Mucosa of gallbladder (tissue), 1 donor: ENCODE measurements at regions not wholly inside any gene's neighbourhood (a gene's known extent, or its start where the extent isn't known, plus 50 kb on each side); places are given as distances from the start of the nearest gene placed in this dataset.
"Not testable (repeated sequence)": the region's sequence is repeated elsewhere in the genome, so short reads cannot be mapped to it uniquely, and the experiment has no call there.

Source experiments
- DNase-seq: peaks from one replicate; pipeline ENCODE4 v3.0.0-alpha.2; 2020; ENCODE audit warnings: low spot score
- donor health status: DM: no; HTN: no; CAD: no.

DNA sequence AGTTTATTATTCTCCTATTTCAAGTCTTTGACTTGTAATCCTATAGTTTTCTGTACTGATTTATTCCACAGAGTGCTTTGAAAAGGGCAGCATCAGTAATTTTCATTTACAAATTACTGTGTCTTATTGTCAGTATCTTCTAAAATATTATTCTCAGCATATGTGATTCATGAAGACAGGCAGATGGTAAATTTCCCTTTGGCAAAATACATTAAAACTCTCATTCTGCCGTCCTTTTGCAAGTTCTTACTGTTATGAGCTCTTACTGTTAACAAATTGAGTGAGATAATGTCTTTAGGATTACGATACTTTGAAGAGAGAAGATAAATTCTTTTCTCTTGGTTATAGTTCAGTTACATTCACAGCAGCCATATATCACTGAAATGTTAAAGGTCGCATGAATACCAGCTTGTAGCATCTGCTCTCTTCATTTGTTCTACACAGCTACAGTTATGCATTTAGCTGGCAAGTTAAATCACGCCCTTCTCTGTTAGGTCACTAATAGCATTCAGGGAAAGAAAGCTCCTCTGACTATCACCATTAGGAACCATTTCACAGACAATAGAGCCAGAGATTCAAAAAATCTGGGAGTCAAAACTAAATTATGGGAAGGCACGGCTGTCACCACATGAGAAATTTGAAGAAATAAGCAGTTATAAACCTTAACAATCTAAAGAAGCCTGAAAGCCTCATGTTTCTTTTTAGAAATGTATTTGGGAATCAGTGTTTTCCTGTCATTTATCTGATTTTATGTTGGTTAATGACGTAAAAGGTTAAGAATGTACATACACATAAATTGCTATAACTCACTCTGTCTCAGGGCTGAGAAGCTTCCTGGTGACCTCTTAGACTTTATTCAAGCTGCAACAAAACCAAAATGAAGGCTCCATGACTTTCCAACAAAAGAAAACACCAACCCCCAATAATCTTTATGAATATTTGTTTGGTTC is 109.6 kb upstream of the SP4 start:
- no peak for DNase-seq

DNA sequence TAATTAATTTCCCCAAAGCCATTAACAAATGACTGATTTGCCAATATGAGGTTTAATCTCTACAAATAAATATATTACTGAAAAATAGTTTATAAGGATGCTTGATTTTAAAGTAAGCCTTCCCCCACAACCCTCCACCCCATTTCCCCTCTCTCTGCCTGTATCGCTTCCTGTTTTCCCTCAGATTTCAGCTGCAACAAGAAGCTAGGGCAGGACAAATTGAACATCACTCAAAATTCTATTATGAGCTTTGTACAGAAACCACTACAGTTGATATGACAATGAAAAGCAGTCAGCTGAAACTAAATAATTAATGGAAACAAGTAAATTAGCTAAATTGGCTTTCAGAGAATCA is 109.0 kb upstream of the SP4 start:
- no peak for DNase-seq

DNA sequence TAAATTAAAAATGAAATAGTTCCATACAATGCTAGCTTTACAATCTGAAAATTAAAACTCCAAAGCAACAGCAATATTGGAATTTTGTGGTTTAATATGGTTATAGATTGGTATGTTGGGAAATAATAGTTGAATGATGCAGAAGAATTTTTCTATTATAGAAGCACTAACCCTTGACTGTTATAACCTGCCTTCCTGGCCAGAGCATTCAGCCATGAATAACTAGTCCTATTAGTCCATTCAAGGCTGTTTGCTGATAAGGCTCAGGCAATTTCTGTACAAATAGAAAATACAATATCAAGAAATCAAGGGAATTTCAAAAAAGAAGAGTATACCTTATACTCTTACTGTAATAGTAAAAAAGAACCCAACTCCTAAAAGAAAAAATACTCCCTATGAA is 101.6 kb upstream of the SP4 start:
- no peak for DNase-seq

DNA sequence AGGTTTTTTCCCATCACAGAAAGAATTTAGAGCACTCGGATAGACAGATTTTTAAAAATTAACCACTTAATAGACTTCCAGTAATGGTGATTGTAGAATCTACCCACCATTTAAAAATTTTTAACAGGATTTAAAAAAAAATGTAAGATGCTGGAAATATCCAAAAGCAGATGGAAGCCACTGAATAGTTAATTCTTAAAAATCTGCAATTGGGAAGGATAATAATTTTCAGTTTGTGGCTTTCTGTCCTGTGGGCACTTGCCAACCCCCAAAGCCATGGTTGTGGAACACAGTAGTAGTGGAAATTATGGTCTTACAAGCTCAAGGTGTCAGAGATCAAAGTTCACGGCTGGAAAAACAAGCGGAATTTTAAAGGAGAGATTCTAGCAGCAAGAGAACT is 101.0 kb upstream of the SP4 start:
- DNase-seq: no peak

DNA sequence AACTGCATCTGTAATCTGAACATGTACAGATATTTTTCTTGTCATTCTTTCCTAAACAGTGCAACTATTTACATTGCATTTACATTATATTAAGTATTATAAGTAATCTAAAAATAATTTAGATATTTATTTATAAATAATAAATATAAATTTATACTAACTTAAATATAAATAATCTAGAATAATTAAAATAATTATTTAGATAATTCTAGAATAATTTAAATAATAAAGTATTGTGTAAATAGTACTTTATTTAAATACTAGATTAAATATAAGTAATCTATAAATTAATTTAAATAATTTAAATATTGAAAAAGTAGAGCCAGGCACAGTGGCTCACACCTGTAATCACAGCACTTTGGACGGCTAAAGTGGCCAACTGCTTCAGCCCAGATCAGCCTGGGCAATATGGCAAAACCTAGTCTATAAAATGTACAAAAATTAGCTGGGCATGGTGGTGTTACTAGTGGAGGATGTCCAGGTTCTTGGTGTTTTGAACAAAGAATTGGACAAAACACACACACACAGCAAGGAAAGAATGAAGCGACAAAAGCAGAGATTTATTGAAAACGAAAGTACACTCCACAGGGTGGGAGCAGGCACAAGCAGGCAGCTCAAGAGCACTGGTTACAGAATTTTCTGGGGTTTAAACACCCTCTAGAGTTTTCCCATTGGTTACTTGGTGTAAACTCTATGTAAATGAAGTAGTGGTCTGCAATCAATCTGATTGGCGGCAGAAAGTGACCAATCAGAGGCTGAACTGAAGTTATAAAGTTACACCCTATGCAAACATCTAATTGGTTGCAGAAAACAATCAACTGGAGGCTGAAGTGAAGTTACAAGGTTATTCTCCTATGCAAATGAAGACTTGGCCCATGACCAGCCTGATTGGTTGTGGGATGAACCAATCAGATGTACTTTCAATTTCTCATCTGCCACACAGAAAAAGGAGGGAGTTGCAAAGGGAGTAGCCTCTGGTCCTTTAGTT is 100.2 kb upstream of the SP4 start:
- no peak for DNase-seq

DNA sequence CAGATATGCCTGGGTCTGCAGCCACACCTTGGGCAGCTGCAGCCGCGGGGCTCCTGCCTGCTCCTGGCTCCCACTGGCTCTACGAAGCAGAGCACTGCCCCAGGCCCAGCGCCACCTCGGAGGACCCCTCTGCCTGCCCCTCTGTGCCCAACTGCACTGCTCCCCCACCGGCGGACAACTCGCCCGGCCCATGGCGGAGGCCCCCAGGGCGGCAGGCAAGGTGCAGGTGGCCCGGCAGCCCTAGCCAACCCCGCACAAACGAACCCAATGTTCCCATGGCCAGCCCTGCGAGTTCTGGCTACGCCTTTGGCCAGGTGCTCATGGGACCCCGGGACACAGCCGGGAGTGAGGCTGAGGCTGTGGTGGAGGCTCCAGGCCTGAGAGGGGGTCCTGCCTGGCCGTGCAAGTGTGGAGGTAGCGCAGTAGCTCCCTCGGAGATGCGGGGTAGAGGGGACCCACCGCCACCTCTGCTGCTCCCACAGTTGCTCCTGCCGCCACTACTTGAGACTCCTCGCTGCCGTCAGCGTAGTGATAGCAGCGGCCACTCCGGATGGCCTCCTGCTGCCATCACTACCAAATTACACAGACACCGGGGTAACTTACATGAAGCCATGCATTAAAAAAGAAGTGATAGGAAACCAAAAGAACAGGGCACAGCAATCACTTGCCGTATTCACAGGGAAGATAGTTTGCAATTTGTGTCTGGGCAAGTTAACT is 97.3 kb upstream of the SP4 start:
- no peak for DNase-seq

DNA sequence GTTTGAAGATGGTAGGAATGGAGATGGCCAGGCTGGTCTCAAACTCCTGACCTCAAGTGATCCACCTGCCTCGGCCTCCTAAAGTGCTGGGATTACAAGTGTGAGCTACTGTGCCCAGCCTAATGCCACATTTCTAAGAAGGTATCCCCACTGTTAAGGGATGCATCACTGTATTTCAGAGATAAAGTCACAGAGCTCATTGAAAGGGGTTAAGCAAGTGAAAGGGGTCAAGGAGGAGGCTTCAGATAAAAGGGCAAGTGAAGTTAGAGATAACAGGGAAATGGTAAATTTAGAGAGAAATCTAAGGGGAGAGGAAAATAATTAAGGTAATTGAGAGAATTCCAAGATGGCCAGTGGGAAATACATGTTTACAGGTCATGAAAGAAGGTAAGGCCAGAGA is 93.0 kb upstream of the SP4 start:
- no peak for DNase-seq

DNA sequence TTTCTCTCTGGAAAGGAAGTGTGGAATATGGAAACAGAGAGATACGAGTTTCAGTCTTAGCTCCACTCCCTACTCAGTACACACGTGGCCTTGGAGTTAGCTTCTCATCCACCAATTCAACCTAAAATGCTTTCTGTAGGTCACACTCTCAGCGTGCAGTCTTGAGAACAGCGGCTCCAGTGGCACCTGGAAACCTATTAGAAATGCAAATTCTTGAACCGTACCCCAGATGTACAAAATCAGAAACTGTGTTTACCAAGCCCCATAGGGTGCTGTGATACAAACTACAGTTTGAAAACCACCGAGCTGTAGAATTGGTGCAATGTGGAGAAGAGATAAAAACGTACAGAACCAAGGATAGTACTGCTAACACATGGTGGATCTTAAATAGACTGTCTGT is 91.1 kb upstream of the SP4 start:
- no peak for DNase-seq

DNA sequence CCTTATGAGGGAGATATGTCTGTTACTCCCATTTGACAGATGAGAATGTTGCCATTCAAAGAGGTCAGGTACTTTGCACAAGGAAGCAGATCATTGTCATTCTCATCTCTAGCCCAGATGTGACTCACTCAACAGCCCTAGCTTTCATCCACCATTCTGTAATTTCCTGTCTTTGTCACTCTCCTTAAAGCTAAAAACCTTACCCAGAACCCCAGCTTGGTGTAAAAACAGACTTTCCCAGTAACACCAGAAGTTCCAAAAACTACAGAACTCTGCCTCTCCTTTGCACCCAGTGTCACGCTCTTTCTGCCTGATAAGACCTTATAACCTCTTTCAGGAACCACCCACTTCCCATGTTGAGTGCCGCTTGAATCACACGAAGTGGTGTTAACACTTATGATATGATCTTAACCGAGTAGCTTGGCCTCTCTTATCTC is 89.1 kb upstream of the SP4 start:
- DNase-seq: no peak

DNA sequence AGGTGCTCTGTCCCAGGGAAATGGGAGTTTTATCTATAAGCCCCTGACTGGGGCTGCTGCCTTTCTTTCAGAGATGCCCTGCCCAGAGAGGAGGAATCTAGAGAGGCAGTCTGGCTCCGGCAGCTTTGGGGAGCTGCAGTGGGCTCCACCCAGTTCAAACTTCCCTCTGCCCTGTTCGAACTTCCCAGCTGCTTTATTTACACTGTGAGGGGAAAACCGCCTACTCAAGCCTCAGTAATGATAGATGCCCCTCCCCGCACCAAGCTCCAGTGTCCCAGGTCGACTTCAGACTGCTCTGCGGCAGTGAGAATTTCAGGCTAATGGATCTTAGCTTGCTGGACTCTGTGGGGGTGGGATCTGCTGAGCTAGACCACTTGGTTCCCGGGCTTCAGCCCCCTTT is 83.0 kb upstream of the SP4 start:
- not testable (repeated sequence) for DNase-seq

DNA sequence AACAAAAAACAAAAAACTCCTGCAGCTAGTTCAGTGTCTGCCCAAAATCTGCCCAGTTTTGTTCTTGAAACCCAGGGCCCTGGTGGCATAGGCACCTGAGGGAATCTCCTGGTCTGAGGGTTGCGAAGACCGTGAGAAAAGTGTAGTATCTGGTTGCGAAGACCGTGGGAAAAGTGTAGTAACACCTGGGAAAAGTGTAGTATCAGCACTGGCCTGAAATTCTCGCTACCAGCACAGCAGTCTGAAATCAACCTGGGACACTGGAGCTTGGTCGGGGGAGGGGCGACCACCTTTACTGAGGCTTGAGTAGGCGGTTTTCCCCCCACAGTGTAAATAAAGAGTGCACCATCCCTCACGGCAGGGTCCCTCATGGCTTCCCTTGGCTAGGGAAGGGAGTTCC is 82.5 kb upstream of the SP4 start:
- no peak for DNase-seq

DNA sequence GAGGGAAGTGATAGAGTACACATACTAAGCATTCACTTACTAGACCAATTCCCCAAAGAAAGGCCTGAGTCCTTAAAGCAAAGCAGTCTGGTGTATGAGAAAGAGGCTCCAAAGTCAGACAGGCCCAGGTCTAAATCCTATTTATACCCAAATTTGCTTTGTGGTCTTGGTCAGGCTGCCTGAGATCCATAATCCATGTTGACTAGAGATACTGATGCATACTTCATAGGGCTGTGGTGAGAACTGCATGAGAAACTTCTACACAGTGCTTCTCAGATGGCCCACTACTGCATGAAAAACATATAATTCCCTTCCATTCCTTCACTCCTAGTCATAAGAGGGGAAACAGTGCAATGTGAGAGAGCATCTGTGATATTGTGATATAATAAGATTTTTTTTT is 81.6 kb upstream of the SP4 start:
- DNase-seq: no peak

DNA sequence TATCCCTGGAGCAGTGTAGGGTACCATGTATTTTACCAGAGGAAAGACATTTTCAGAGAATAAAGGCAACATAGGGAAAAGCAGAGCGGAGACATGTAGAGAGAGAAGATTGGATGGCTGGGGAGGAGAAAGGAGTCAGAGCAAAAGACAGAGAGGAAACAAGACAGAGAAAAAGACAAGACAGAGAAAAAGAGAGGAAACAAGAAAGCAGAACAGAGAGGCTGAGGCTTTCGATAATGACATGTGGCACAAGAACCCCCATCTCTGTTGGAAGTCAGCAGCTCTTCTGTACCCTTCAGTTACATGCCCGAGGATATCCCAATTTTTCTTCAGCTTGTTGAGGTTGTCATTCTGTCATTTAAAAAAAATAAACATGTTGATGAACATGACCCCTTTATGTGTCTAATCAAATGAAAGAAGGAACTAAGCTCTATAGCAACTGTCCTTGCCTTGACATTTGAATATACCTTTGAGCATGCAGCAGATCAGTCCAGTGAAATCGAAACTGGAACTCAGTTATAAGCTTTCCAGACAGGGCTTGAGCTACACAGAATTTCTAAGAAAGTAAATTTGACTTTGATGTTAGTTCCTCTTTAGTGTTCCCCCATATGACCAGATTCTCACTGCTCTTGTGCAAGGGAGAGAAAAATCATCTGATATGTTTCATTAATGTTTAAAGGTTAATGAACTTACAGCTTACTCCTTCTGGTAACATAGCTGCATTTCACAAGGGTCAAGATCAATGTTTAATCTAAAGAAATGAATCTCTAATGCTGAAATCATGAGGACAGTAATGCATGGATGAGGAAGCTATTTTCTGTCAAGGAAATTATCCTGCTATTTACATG is 75.1 kb upstream of the SP4 start:
- DNase-seq: no peak

DNA sequence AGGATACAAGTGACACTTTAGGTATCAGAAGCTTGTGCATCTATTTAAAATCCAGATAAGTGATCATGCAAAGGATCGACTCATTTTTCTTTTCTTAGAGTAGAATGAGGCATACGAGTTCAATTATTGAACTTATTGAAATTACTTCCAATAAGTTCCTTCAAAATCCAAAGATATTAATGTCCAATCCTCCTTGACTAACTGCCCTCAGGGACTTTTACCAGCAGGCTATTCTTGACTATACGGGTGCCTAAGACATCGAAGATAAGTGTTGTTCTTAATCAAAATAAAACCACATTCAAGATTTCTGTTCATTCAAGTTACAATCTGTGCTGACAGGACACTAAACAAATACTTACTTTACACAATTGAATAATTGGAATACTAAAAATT is 74.5 kb upstream of the SP4 start:
- DNase-seq: no peak

DNA sequence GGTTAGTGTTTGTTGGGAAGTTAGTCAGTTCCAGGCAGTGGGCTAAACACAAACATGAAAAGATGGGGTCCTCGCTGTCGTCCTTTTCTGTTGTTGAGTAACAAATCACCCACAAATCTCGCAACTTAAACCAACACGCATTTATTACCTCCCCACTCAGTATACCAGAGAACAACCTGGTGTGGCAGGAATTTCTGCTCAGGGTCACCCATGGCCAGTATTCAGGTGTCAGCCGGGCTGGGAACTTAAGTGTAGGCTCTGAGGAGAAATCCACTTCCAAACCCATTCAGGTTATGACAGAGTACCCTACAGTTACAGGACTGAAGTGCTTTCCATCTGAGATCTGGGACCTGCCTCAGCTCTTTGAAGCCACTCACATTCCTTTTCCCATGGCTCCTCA is 73.6 kb upstream of the SP4 start:
- DNase-seq: no peak

DNA sequence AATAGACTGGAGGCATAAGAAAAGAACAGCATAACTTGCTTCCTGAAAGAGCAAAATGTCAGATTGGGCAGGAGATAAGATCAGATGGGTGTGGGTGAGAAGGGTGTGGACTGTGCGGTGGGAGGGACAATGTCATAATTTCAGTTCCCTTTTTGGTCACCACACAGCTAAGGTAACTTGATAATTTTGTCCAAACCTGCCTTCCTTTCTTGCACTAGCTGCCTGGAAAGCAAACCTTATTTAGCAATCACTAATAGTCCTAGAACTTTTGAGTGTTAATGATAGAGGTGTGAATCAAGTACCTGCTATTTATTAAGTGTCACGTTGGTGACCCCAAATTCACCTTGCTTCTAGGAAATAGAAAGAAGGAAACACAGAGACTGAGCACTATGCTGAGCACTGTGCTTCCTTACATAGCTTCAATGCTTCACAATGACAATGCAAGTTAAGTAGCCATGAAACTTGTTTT is 72.4 kb upstream of the SP4 start:
- DNase-seq: no peak

DNA sequence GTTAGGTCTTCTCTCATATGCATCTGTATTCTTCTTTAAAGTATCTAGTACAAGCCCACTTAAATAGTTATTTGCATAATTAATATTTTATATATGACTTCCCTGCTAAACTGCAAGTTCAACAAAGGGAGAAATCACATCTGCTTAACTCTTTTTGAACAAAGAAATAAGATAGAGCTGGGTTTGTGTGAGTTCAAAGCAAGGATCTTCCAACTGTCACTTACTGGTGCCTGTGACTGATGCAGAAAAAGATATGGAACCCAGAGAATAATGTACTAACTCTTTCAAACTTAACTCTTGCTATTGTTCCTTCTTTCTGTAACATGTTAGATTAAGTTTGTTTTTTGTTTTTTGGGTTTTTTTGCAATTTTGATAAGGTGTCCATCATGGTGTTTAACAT is 71.3 kb upstream of the SP4 start:
- DNase-seq: no peak

DNA sequence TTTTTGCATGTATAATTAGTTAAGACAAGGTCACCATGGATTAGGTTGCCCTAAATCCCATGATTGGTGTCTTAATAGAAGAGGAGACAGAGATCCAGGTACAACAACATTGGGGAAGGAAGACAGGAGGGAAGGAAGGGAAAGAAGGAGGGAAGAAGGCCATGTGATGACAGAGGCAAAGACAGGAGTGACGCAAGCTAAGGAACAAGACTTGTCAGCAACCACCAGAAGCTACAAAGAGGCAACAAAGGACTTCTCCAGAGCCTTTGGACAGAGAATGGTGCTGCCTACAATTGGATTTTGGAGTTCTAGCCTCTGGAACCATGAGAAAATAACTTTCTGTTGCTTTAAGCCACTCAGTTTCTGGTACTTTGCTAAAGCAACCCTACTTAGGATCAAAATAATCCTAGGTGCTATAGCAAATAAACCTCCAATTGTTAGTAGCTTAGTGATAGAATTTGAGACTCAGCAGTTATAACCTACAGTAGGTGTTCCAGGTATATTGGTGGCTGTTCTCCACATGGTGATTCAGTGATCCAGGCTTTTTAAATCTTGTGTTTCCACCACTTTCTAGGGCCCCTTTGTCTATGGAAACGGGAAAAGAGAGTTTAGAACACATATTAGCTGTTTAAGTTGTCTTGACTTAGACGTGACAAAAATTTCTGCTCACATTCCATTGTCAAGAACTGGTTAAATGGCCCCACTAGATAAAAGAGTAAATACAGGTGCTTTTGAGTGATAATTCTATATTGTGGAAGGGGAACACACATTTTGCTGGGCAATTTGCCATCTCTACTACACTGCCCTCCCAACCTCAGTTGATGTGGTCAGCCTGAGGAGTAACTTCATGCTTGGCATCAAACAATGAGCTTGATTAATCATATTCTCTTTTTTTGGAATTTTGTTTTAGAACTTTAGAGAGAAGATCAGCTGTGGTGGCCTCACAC is 70.5 kb upstream of the SP4 start:
- no peak for DNase-seq

DNA sequence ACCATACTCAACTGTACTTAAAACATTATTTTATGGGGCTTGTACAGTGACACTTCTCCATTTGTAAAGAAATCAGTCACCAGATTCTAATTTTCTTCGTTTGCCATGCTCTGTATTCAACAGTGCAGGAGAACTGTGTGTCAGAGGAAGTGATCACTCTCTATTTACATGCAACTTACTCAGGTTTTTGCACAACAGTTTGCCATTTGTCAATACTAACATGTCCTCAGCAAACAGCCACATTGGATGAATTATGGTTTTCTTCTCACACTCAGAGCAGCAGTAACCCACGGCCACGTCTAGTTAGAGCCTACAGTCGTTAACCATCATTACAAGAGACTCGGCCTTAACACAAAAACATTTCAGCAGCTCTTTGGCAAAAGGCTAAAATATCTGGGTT is 69.2 kb upstream of the SP4 start:
- DNase-seq: no peak

DNA sequence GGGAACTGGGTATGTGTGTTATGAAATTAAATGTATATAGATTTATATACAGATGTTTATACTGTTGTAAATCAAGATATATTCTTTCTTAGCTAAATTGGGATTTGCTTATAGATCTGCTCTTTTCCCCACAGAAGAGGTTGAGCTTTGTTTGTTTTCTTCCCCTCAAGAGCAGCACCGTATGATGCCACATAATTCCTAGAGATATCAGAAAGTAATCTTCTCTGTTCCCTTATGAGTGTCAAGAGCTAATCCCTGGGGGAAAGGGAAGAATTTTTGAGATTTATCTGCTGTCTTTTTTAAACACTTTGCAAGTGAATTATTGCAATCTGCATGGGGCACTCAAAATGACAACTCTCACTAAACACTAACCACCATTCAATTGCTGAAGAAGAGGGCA is 68.7 kb upstream of the SP4 start:
- DNase-seq: no peak
